AG08395 (cell line): ENCODE measurements at regions not wholly inside any gene's neighbourhood (a gene's known extent, or its start where the extent isn't known, plus 50 kb on each side); places are given as distances from the start of the nearest gene placed in this dataset.
"Not testable (repeated sequence)": the region's sequence is repeated elsewhere in the genome, so short reads cannot be mapped to it uniquely, and the experiment has no call there.

Experiments
- DNase-seq: peaks from one replicate; pipeline ENCODE4 v3.0.0; 2012; ENCODE audit warnings: mixed read lengths, low spot score

GRCh38 chr1:222239130-222239529 is 308.8 kb downstream of the HHIPL2 start:
- no peak for DNase-seq

GRCh38 chr1:222234351-222234750 is 313.6 kb downstream of the HHIPL2 start:
- no peak for DNase-seq

GRCh38 chr1:222233444-222234158 is 314.3 kb downstream of the HHIPL2 start:
- no peak for DNase-seq

- no peak for DNase-seq
Measured at GRCh38 chr1:222232842-222233241, 315.1 kb downstream of the HHIPL2 start.

- DNase-seq = no peak
Measured at GRCh38 chr1:222229672-222230312, 318.1 kb downstream of the HHIPL2 start.

GRCh38 chr1:222225316-222225691 is 322.6 kb downstream of the HHIPL2 start:
- DNase-seq = no peak

- no peak for DNase-seq
Measured at GRCh38 chr1:222224636-222225315, 323.1 kb downstream of the HHIPL2 start.

GRCh38 chr1:222224156-222224555 is 323.7 kb downstream of the HHIPL2 start:
- no peak for DNase-seq

- DNase-seq = no peak
Measured at GRCh38 chr1:222223010-222223409, 324.9 kb downstream of the HHIPL2 start.

GRCh38 chr1:222216255-222216754 is 331.6 kb downstream of the HHIPL2 start:
- DNase-seq = no peak

GRCh38 chr1:222210776-222211175 is 337.1 kb downstream of the HHIPL2 start:
- no peak for DNase-seq

- DNase-seq = no peak
Measured at GRCh38 chr1:222204475-222204874, 343.4 kb downstream of the HHIPL2 start.

GRCh38 chr1:222202831-222203230 is 345.1 kb downstream of the HHIPL2 start:
- DNase-seq = no peak

GRCh38 chr1:222196736-222197135 is 351.2 kb downstream of the HHIPL2 start:
- no peak for DNase-seq

GRCh38 chr1:222196288-222196687 is 351.6 kb downstream of the HHIPL2 start:
- no peak for DNase-seq

- no peak for DNase-seq
Measured at GRCh38 chr1:222195857-222196256, 352.0 kb downstream of the HHIPL2 start.

- no peak for DNase-seq
Measured at GRCh38 chr1:222189218-222189617, 358.7 kb downstream of the HHIPL2 start.

- DNase-seq = no peak
Measured at GRCh38 chr1:222187566-222188332, 360.2 kb downstream of the HHIPL2 start.

GRCh38 chr1:222182641-222183040 is 365.3 kb downstream of the HHIPL2 start:
- no peak for DNase-seq

- DNase-seq = no peak
Measured at GRCh38 chr1:222181191-222181590, 366.7 kb downstream of the HHIPL2 start.

GRCh38 chr1:222177496-222177895 is 370.4 kb downstream of the HHIPL2 start:
- DNase-seq = not testable (repeated sequence)

- peak; percentile 31 for DNase-seq
Measured at GRCh38 chr1:222171005-222171404, 376.9 kb downstream of the HHIPL2 start.
